SK-N-SH treated with all-trans-retinoic acid at 6 μM for 48 hours (cell line): ENCODE measurements at regions not wholly inside any gene's neighbourhood (a gene's known extent, or its start where the extent isn't known, plus 50 kb on each side); places are given as distances from the start of the nearest gene placed in this dataset.

Source experiments
- CREB5 ChIP-seq: fragments of 250-450 bp; sonication (Bioruptor Pico); IDR thresholded peaks from 2 replicates; pipeline ENCODE4 v1.5.1; 2020; ENCODE audit warnings: low read depth, mild to moderate bottlenecking, moderate library complexity
- CSRNP3 ChIP-seq: fragments of 250-450 bp; sonication (Bioruptor Pico); IDR thresholded peaks from 2 replicates; pipeline ENCODE4 v1.5.1; 2021; ENCODE audit warnings: mild to moderate bottlenecking, moderate library complexity
- ESRRG ChIP-seq: fragments of 250-450 bp; sonication (Bioruptor Pico); IDR thresholded peaks from 2 replicates; pipeline ENCODE4 v1.6.1; 2021; ENCODE audit warnings: mild to moderate bottlenecking
- POU6F1 ChIP-seq: fragments of 250-450 bp; sonication (Bioruptor Pico); IDR thresholded peaks from 2 replicates; pipeline ENCODE4 v1.8.0; 2021; ENCODE audit warnings: low read depth, mild to moderate bottlenecking, moderate library complexity, borderline replicate concordance
- RARB ChIP-seq: fragments of 250-450 bp; sonication (Bioruptor Pico); IDR thresholded peaks from 2 replicates; pipeline ENCODE4 v1.8.0; 2021; ENCODE audit warnings: mild to moderate bottlenecking, moderate library complexity
- TOX ChIP-seq: fragments of 250-450 bp; sonication (Bioruptor Pico); IDR thresholded peaks from 2 replicates; pipeline ENCODE4 v1.8.0; 2021; ENCODE audit warnings: mild to moderate bottlenecking, moderate library complexity, borderline replicate concordance
- ZC3H10 ChIP-seq: fragments of 250-450 bp; sonication (Bioruptor Pico); IDR thresholded peaks from 2 replicates; pipeline ENCODE4 v1.5.1; 2021; ENCODE audit warnings: mild to moderate bottlenecking, moderate library complexity
- ZFP3 ChIP-seq: fragments of 250-450 bp; sonication (Bioruptor Pico); IDR thresholded peaks from 2 replicates; pipeline ENCODE4 v1.5.0; 2020; ENCODE audit warnings: mild to moderate bottlenecking, moderate library complexity
- ZFP30 ChIP-seq: fragments of 450-650 bp; formaldehyde crosslinking; IDR thresholded peaks from 2 replicates; pipeline ENCODE4 v1.5.0; 2022; ENCODE audit warnings: mild to moderate bottlenecking, moderate library complexity

- TF ChIP-seq ZC3H10: no peak
- TF ChIP-seq RARB (CRISPR knock-in tag): no peak
- no peak for TF ChIP-seq ZFP30
- TF ChIP-seq ESRRG (CRISPR knock-in tag): no peak
- TF ChIP-seq POU6F1 (CRISPR knock-in tag): no peak
- TF ChIP-seq CREB5 (CRISPR knock-in tag): no peak
- TF ChIP-seq ZFP3 (CRISPR knock-in tag): no peak
- no peak for TF ChIP-seq TOX (CRISPR knock-in tag)
- TF ChIP-seq CSRNP3 (CRISPR knock-in tag): no peak
Observed at GRCh38 chr5:108634617-108635288, 112.9 kb upstream of the FER start.
